ENCODE measurements at regions not wholly inside any gene's neighbourhood (a gene's known extent, or its start where the extent isn't known, plus 50 kb on each side); places are given as distances from the start of the nearest gene placed in this dataset.

DNA sequence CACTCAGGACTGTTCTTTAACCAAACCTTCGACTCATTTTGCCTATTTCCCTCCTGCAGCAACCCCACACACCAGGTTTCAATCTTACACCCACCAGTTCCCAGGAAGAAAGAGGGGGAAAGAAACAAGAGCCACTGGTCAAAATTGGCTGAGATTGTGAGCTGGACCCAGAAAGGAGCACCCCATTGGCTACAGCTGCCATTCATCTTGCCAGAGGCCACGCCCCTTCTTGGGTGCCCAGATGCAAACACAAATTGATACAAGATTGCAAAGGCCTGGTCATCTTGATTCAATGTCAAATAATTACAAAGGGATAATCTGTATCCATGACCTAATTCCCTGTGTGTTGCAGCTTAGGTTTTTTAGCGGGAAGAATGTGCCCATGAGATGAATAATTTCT, 258.4 kb downstream of the LIG4 start:
- TF ChIP-seq CTCF (conservative IDR thresholded peaks at IDR 0.05) = no peak
- no peaks in the 10 kb centered on the region for H3K27me3 Mint-ChIP-seq (ENCODE audit: low read depth)
- H3K36me3 Mint-ChIP-seq (ENCODE audit: low read depth) = no peaks in the 10 kb centered on the region
- H3K27ac Mint-ChIP-seq (ENCODE audit: unreplicated experiment) = no peak overlapping the region
- DNase-seq (ENCODE audit: low read depth, low spot score) = no peak
- H3K9me3 Mint-ChIP-seq = no peaks in the 10 kb centered on the region
- H3K4me3 Mint-ChIP-seq = no peak overlapping the region
- H3K4me1 Mint-ChIP-seq = no peaks in the 10 kb centered on the region

- Mint-ChIP-seq H3K9me3 (peaks cover 5% of the 10 kb centered on the region), H3K4me3 (no peak overlapping the region), H3K36me3 (ENCODE audit: low read depth) (peaks cover 2% of the 10 kb centered on the region), H3K27ac (ENCODE audit: unreplicated experiment) (no peak overlapping the region), H3K4me1 (no peaks in the 10 kb centered on the region), H3K27me3 (ENCODE audit: low read depth) (peaks cover 3% of the 10 kb centered on the region)
- no peak for TF ChIP-seq CTCF (conservative IDR thresholded peaks at IDR 0.05)
- DNase-seq (ENCODE audit: low read depth, low spot score) = no peak
These were observed 273.2 kb downstream of the LIG4 start for GRCh38 chr13:107942030-107942617.

DNA sequence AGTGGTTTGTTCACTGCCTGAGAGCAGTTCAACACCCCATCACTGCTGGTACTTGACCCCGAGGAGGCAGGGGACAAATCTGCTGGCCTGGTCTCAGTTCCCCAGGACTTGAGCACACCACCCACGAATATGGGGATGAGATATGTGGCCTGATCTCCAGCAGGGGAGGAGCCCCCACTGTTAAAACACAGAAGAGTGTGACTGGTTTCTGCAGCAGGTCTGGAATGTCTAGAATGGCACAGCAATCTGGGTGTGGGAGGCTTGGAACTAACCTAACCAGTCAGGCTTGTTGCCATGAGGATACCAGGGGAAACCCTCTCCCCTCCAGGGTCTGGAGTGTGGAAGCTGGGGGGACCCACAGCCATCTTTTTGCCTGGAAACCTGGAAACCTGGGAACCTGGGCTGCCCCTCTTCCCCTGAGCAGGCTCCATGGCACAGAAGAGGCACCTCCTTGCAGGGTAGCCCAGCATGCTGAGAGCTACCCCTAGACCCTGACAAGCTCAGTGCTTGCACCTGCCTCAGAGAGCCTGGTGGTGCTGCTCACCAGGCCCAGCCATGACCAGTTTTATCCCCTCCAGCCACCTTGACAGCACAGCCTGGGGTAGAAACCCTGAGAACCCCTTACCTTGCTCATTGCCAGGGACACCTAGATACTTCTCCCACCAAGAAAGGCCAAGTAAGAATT, 273.8 kb downstream of the LIG4 start:
- no peak for DNase-seq (ENCODE audit: low read depth, low spot score)
- TF ChIP-seq CTCF (conservative IDR thresholded peaks at IDR 0.05) = no peak
- peaks cover 3% of the 10 kb centered on the region for H3K27me3 Mint-ChIP-seq (ENCODE audit: low read depth)
- no peak overlapping the region for H3K27ac Mint-ChIP-seq (ENCODE audit: unreplicated experiment)
- H3K9me3 Mint-ChIP-seq = peaks cover 5% of the 10 kb centered on the region
- no peaks in the 10 kb centered on the region for H3K4me1 Mint-ChIP-seq
- peaks cover 2% of the 10 kb centered on the region for H3K36me3 Mint-ChIP-seq (ENCODE audit: low read depth)
- no peak overlapping the region for H3K4me3 Mint-ChIP-seq

DNA sequence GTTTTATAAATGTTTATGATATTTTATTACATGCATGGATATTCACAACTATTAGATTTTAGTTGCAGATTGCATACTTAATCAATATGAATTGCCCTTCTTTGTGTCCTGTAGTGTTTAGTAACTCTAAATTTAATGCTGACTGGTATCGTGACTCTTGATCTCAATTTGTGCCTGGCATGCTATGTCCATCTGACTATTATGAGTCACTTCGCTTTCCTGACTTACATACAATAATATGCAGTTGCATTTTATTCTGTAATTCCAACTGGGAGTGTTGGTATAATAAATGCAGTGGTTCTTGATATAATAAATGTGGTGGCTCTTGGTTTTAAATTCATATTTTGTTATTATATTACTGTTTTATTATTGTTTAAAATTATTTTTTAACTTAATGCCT, 277.5 kb downstream of the LIG4 start:
- Mint-ChIP-seq H3K4me1 (no peaks in the 10 kb centered on the region), H3K36me3 (ENCODE audit: low read depth) (no peaks in the 10 kb centered on the region)

GRCh38 chr13:107931056-107931455, 284.3 kb downstream of the LIG4 start:
- Mint-ChIP-seq H3K4me3 (no peak overlapping the region), H3K27ac (ENCODE audit: unreplicated experiment) (no peak overlapping the region), H3K9me3 (peaks cover 3% of the 10 kb centered on the region), H3K36me3 (ENCODE audit: low read depth) (no peaks in the 10 kb centered on the region), H3K4me1 (no peaks in the 10 kb centered on the region), H3K27me3 (ENCODE audit: low read depth) (peaks cover 7% of the 10 kb centered on the region)
- TF ChIP-seq CTCF (conservative IDR thresholded peaks at IDR 0.05) = no peak
- DNase-seq (ENCODE audit: low read depth, low spot score) = no peak

More for the DNA sequence above, 277.5 kb downstream of the LIG4 start:
- H3K27me3 Mint-ChIP-seq (ENCODE audit: low read depth) = peaks cover 3% of the 10 kb centered on the region
- H3K4me3 Mint-ChIP-seq = no peak overlapping the region
- H3K9me3 Mint-ChIP-seq = no peaks in the 10 kb centered on the region
- DNase-seq (ENCODE audit: low read depth, low spot score) = no peak
- TF ChIP-seq CTCF (conservative IDR thresholded peaks at IDR 0.05) = no peak
- no peak overlapping the region for H3K27ac Mint-ChIP-seq (ENCODE audit: unreplicated experiment)

Data from neural crest cell (in vitro differentiated cells).